NT2/D1 (cell line): ENCODE measurements at regions not wholly inside any gene's neighbourhood (a gene's known extent, or its start where the extent isn't known, plus 50 kb on each side); places are given as distances from the start of the nearest gene placed in this dataset.

Experiments used
- SUZ12 ChIP-seq: IDR thresholded peaks from 2 replicates; pipeline ENCODE4 v1.6.1; 2011; ENCODE audit not compliant: insufficient read length, insufficient read depth; ENCODE audit errors: extremely low read depth
- YY1 ChIP-seq: IDR thresholded peaks from 2 replicates; pipeline ENCODE4 v1.6.1; 2011; ENCODE audit not compliant: insufficient read length, insufficient read depth
- ZNF274 ChIP-seq: IDR thresholded peaks from 2 replicates; pipeline ENCODE4 v1.6.1; 2011; ENCODE audit warnings: mild to moderate bottlenecking, low read depth, low read length

- TF ChIP-seq ZNF274 (no peak), YY1 (no peak), SUZ12 (no peak)
Observed at GRCh38 chr2:239743206-239743605, 281.9 kb downstream of the NDUFA10 start.
